GM19238 (cell line): ENCODE measurements at regions not wholly inside any gene's neighbourhood (a gene's known extent, or its start where the extent isn't known, plus 50 kb on each side); places are given as distances from the start of the nearest gene placed in this dataset.
"Not testable (repeated sequence)": the region's sequence is repeated elsewhere in the genome, so short reads cannot be mapped to it uniquely, and the experiment has no call there.

ENCODE experiments used
- DNase-seq: peaks from one replicate; pipeline ENCODE4 v3.0.0; 2011; ENCODE audit warnings: low spot score; ENCODE audit not compliant: insufficient read length

DNA sequence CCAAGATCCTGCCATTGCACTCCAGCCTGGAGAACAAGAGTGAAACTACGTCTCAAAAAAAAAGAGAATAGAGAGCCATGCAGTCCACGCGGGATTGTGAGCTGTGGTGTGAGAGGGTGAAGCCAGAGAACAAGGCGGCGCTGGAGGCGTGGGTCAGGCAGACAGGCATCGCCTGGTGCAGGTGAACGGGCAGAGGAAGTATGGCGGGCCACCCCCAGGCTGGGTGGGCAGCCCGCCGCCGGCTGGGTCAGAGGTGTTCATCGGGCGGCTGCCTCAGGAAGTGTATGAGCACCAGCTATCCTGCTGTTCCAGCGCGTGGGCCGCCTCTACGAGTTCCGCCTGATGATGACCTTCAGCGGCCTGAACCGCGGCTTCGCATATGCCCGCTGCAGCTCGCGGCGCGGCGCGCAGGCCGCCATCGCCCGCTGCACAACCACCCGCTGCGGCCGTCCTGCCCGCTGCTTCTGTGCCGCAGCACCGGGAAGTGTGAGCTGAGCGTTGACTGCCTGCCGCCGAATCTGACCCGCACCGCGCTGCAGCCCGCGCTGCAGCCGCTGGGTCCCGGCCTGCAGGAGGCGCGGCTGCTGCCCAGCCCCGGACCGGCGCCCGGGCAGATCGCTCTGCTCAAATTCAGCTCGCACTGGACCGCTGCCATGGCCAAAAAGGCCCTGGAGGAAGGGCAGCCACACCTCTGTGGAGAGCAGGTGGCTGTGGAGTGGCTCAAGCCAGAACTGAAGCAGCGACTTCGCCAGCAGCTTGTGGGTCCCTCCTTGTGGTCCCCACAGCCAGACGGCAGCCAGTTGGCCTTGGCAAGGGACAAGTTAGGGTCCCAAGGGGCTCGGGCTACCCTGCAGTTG, 95.5 kb upstream of the PLEKHM1 start:
- DNase-seq, result not testable (repeated sequence)

DNA sequence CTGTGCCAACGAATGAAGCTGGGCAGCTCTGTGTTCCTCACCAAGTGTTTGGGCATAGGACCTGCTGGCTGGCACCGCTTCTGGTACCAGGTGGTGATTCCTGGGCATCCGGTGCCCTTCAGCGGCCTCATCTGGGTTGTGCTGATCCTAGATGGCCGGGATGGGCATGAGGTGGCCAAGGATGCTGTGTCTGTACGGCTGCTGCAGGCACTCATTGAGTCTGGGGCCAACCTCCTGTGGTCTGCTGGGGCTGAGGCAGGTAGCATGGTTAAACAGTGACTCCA, 96.1 kb upstream of the PLEKHM1 start:
- DNase-seq, result not testable (repeated sequence)

DNA sequence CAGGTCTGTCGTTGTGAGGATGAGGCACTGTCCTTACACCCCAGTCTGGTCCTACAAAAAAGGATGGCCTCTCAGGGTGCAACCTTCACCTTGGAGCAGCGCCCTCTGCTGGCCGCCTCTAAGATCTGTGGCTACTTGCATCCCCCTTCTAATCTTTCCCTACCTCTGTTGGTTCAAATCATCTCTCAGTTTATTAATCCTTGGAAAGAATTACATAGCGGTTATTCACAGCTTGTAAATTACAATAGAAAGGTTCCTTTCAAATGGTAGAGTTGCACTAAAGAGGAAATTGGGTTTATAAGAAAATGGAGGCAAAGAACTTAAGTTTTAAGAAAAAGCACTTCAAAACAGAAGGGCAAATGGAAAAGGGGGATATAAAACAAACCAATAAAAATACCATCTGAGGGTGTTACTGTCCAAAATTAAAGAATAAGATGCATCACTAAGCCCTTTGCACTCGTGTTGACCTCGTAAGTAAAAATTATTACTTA, 102.0 kb upstream of the PLEKHM1 start:
- DNase-seq, result peak; percentile 26

DNA sequence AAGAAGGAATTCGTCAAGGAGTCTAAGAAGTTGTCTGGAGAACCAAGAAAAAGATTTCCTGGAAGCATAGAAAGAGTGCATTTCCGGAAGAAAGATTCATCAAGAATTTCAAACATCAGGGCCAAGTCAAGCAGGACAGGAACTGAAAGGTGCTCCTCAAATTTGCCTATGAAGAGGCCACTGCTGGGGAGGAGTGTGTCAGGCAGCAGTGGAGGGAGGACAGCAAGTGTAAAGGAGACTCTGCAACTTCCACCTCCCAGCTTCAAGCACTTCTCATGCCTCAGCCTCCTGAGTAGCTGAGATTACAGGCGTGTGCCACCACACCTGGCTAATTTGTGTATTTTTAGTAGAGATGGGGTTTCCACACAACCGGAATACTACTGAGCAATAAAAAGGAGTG, 105.8 kb upstream of the PLEKHM1 start:
- DNase-seq, result not testable (repeated sequence)

DNA sequence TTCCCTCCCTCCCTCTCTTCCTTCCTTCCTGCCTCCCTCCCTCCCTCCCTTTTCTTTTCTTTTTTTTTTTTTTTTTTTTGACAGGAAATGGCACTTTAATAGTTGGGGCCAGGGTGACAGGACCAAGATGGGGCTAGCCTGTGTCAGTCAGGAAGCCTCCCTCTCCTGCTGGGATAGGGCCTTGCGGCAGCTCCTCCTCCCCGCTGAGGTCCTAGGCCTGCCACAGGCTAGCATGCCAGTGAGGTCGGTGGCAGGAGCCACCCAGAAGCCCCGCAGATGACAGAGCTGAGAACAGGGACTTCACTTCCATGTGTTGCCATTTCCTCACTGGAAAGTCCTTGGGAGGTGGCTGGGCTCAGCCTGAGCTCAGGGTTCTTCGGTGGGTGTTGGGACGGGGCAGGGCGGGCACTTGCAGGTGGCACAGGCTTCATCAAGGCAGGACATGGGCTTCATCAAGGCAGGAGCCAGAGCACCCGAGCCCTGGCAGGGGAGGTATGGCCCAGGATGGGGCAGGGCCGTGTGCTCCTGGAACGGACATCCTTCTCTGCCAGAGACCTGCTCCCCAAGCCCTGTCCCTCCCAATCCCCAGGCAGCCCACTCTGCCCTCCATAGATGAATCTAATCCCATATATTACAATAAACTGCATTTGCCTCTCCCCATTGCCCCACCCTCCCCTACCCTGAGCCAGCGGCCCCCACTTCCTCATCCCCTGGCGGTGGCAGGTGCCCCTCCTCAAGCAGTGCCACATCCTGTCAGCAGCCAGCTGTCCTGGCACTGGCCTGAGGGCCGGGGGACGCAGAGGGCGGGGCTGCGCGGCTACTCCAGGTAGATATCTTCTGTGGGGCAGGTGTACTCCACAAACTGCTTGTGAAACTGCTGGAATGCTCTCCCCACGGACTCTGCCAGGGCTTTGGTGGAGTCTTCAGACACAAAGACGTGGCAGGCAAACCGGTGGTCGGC, 109.8 kb upstream of the PLEKHM1 start:
- not testable (repeated sequence) for DNase-seq

DNA sequence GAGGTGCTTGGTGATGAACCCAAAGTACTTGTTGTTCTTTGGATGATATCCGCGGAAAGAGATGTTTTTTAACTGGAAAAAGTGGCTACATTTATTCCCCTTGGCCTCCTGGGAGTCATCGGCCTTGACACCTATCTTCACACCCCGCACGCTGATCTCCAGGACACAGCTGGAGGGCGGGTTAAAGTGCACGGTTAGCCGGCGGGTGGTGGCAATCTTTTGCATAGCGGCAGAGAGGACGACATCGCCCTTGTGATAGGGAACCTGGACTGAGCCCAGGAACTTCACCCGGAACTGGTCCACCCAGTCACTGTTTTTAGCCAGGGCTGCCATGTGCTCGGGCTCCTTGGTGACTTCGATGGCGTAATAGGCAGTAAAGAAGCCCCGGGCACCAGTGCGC, 110.5 kb upstream of the PLEKHM1 start:
- not testable (repeated sequence) for DNase-seq

DNA sequence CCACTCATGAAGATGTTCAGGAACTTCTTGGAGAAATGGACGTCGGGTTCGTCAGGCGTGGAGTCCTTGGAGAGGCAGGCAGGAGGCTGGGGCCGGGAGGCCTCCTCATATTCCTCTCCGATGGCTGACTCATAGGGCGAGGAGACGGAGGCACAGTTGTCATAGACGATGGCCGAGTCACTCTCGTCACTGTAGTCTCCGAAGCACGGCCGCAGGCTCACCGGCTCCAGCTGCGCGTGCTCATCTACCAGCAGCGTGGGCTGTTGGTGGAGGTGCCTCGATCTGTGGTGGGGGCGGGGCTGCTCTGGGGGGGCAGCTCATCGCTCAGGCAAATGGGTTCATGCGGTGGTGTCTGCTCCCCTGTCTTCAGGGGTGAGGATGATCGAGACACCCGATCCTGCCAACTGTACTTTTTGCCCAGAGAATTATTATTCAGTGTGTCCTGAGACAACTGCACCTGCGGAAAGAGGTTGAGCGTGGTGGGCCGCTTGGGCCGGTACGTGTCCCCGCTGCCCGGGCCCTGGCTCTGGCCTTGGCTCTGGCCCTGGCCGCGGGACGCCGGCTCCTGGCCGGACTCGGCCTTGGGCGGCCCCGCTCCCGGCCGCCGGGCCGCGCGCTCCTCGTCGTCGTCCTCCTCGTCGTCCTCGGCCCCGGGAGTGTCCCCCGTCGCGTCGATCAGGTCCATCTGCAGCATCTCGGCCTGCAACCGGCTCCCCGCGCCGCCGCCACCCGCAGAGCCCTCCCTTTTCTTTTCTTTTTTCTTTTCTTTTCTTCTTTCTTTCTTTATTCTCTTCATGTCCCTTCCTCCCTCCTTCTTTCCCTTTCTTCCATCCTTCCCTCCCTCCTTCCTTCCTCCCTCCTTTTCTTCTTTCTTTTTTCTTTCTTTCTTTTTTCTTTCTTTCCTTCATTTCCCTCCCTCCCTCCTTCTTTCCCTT, 111.4 kb upstream of the PLEKHM1 start:
- not testable (repeated sequence) for DNase-seq

DNA sequence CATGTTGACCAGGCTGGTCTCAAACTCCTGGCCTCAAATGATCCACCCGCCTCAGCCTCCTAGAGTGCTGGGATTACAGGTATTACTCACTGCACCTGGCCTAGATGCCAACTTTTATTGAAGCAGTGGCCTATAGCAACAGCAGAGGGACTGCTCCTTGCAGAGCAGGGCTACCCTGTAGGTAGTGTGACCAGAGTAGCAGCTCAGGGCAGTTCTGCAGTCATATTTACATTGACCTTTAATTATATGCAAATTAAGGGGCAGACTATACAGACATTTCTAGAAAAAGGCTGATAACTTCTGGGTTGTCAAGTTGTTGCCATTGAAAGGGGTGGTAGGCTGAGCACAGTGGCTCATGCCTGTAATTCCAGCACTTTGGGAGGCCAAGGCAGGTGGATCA, 115.2 kb upstream of the PLEKHM1 start:
- DNase-seq, result not testable (repeated sequence)

DNA sequence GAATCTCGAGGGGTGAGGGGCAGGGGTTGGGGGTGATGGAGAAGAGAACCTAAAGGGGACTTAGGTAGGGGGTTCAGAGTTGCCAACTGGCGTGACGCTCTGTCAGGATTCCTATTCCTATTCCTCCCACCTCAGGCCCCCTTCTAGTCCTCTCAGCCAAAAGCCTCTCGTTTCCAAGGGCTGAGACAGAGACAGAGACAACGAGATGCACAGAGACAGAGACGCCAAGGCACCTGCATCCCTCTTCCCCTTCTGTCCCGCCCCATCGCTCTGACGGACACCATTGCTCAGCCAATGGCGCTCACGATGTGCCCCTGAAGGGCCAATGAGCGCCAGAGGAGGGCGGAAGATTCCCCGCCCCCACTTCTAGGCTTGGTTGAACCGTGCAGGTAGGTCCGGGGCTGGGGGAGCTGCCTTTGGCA, 129.5 kb upstream of the PLEKHM1 start:
- not testable (repeated sequence) for DNase-seq

DNA sequence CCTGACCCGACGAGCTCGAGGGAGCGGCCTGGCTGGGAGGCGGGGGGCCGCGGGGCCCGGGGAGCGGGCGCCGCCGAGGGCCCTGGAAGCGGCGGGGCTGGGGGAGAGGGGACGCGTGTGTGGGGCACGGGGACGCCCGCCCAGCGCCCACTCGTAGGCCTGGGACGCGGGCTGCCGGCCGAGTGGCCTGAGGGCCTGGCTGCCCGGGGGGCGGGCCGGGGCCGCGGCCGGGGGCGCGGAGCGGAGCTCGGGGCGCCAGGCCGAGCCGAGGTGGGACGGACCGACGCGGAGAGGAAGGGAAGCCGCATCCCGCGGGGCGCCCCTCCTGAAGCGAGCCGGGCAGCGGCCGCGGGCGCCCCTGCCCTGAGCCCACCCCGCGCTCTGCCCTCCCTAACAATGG, 129.9 kb upstream of the PLEKHM1 start:
- DNase-seq, result not testable (repeated sequence)

DNA sequence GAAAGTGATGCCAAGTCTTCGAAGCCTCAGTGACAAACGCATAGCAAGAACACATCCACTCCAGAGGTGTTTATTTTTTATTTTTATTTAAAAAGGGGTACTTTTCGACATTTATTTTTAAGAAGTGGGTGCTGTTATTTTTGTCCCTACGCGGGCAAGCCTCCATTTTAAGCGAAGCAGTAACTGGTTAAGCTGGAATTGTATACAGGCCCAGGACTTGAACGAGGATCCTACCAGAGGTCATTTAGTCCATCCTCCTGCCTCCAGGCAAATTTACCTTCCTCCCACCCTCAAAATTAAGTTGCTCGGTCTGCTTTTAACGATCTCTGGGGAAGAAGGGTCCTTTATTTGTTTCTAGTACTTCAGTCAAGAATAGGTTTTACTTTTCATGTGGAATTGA, 130.6 kb upstream of the PLEKHM1 start:
- not testable (repeated sequence) for DNase-seq

DNA sequence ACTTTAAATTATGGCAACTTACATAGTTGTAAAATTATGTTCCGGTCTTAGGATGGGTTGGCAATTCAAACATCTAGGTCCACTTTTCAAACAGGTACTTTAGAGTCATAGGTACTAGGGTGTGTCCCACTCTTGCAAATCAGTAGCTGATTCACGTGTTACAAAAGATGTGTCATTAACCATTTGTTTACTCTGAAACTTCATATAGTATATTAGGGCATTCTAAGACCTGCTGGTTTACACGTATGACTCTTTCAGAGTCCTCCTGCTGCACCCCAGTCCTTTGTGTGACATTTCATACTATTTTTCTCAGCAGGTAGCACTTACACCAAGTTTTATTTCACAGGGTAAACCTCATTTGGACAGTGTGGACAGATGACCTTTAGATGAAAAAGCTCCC, 131.8 kb upstream of the PLEKHM1 start:
- DNase-seq, result not testable (repeated sequence)

DNA sequence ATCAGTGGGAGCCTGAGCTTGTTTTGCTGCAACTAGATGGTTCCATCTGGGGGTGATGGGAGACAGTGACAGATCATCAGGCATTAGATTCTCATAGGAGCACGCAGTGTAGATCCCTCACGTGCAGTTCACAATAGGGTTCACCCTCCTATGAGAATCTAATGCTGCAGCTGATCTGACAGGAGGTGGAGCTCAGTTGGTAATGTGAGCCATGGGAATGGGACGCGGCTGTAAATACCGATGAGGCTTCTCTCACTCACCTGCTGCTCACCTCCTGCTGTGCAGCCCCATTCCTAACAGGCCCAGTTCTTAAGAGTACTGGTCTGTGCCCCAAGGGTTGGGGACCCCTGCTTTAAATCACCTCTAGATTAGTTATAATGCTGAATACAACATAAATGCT, 137.5 kb upstream of the PLEKHM1 start:
- no peak for DNase-seq

DNA sequence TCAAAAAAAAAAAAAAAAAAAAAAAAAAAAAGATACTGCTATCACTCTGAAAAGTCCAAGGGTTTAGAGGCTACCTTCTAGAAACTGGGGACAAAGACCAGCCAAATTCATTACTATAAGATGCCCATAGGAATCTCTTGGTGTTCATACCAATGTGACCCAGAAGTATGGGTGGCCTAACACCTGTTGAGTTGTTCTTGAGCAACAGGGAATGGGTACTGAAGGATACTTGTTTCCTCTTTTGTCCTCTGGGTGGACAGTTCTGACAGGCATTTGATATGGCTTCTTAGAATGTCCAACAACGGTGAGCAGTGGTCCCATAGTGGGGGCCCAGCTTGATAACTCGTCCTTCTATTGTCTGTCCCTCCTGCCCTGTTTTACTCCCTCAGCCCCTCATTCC, 141.4 kb upstream of the PLEKHM1 start:
- no peak for DNase-seq

DNA sequence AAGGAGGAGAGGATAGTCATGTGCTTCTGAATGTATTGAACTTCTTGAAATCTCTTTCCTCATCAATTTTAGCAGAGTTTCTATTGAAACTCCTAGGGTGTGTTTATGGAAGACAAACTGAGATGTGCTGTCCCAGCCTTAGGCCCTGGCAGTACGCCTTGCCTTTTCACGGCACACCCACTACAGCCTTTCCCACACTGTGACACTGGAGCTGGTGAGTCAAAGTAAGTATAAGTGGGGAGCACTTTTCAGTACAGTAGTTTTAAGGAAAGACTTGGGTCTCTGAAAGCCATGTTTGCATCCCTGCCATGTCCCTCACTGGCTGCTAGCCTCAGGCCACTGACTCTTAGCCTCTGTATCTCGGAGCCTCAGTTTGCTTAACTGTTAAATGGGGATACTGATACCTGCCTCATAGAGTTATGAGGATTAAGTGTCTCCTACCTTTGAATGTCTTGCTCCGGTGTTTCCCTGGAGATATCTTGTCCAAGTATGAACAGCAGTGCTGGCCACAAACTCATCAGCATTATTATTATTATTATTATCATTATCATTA, 144.7 kb upstream of the CRHR1 start:
- no peak for DNase-seq

DNA sequence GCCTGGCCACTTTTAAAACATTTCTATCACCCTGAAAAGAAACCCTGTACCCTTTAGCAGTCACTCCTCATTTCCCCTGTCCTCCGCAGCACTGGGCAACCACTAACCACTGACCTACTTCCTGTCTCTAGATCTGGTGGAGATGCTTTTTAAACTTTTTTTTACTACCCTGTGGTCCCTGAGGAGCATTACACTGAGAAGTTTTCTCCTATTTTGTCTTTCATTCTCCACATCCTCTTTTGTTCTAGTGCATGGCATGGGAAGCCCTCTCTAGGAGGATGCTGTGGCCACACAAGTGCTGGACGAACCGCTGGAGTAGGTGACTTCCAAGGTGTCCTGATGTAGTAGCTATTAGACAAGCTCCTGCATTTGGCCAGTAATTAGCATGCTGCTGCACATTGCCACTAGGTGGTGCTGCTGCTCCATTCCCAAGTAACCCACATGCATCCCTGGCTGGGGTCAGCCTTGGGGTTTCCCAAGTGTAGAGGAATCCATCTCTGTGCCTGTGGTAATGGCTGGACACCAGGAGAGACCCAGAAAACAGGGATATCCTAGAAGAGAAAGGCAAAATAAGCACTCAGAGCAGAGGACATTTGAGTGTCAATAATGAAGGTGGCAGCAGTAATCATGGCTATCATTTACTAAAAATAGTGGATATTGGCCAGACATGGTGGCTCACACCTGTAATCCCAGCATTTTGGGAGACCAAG, 143.8 kb upstream of the CRHR1 start:
- DNase-seq, result peak; percentile 50

DNA sequence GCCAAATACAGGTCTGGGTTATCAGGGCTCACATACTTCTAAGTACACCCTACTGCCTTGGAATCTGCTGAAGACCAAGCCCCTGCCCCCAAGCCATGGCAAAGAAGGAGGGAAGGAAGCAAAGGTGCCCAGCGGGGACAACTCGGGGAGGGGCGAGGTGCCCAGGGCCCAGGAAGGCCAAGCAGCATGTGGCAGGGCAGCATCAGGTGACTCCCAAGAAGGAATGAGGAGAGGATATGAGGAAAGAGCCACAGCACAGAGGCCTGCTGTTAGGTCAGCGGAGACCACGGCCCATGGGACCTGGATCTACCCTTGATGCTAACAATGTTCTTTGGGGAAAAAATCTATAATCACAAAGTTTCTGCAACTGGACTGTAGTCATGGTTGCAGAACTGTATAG, 142.6 kb upstream of the CRHR1 start:
- DNase-seq, result no peak

DNA sequence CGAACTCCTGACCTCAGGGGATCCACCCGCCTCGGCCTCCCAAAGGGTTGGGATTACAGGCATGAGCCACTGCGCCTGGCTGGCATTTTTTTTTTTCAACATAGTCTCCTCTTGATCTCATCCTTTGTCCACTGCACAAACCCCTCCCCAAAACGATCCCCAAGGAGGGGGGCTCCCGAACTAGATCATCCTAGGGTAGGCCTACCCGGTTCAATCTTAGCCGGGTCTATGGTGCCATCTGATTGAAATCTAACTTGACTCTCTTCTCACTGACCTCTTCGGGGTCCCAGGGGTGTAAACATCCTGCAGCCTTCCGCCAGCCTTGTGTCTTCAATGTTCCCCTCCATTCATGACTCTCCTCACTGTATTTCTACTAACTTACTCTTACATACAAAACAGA, 140.5 kb upstream of the CRHR1 start:
- no peak for DNase-seq

DNA sequence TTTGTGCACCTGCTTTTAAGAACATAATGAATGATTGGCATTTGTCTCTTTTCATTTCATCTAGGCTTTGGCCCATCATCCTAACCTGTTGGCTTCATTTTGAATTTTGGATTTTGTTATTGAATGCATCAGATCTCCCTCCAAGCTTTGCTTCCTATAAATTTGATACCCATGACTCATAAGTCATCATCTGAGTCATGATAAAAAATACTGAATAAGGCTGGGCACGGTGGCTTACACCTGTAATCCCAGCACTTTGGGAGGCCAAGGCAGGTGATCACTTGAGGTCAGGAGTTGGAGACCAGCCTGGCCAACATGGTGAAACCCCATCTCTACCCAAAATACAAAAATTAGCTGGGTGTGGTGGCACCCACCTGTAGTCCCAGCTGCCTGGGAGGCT, 139.5 kb upstream of the CRHR1 start:
- DNase-seq, result not testable (repeated sequence)

DNA sequence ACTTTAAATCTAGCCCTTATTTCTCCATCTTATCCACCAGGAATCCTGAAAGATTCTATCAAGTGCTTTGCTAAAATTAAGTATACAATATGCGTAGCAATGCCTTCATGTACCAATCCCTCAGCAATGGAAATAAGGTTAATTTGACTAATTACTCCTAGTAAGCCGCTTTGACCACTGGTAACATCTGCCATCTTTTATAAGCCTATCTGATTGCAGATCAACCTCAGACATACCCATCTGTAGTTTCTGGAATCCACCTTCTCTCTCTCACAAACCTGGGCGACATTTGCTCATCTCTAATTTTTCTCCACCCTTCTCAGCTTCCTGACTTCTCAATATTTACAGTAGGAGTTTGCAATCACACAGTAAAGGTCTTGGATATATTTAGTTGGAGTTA, 138.8 kb upstream of the CRHR1 start:
- no peak for DNase-seq
